BE2C (cell line): ENCODE measurements at regions not wholly inside any gene's neighbourhood (a gene's known extent, or its start where the extent isn't known, plus 50 kb on each side); places are given as distances from the start of the nearest gene placed in this dataset.
"Not testable (repeated sequence)": the region's sequence is repeated elsewhere in the genome, so short reads cannot be mapped to it uniquely, and the experiment has no call there.

Source experiments
- DNase-seq: peaks from one replicate; pipeline ENCODE4 v3.0.0-alpha.2; 2020
- H3K27me3 ChIP-seq: fragments of 250-450 bp; sonication (Bioruptor Pico); 2 replicates; pipeline ENCODE4 v1.5.1; 2020; ENCODE audit warnings: mild to moderate bottlenecking
- H3K36me3 ChIP-seq: fragments of 250-450 bp; sonication (Bioruptor Pico); 2 replicates; pipeline ENCODE4 v1.5.1; 2020; ENCODE audit warnings: mild to moderate bottlenecking
- H3K4me1 ChIP-seq: fragments of 250-450 bp; sonication (Bioruptor Pico); 2 replicates; pipeline ENCODE4 v1.5.1; 2020
- H3K4me3 ChIP-seq: 2 replicates; pipeline ENCODE4 v1.5.1; 2011; ENCODE audit warnings: low read depth, low read length
- H3K9me3 ChIP-seq: fragments of 250-450 bp; sonication (Bioruptor Pico); 2 replicates; pipeline ENCODE4 v1.5.1; 2020
- CTCF ChIP-seq: IDR thresholded peaks from 2 replicates; pipeline ENCODE4 v1.5.1; 2012; ENCODE audit warnings: mild to moderate bottlenecking, low read depth, low read length

- TF ChIP-seq CTCF, result no peak
- Histone ChIP-seq H3K9me3 (no peaks in the 10 kb centered on the region), H3K4me1 (no peaks in the 10 kb centered on the region), H3K4me3 (no peak overlapping the region), H3K36me3 (no peaks in the 10 kb centered on the region), H3K27me3 (no peaks in the 10 kb centered on the region)
- no peak for DNase-seq
Measured at GRCh38 chr3:153785901-153786300, 335.3 kb upstream of the ARHGEF26 start.

GRCh38 chr3:153789380-153789779 lies 331.8 kb upstream of the ARHGEF26 start:
- no peaks in the 10 kb centered on the region for H3K27me3 ChIP-seq
- H3K4me3 ChIP-seq, result no peak overlapping the region
- no peaks in the 10 kb centered on the region for H3K36me3 ChIP-seq
- no peak for DNase-seq
- H3K9me3 ChIP-seq, result no peaks in the 10 kb centered on the region
- no peak for TF ChIP-seq CTCF
- H3K4me1 ChIP-seq, result no peaks in the 10 kb centered on the region

- H3K9me3 ChIP-seq, H3K4me1 ChIP-seq, H3K36me3 ChIP-seq, H3K27me3 ChIP-seq, H3K4me3 ChIP-seq, DNase-seq: not testable (repeated sequence)
Measured at GRCh38 chr3:153797056-153797455, 324.1 kb upstream of the ARHGEF26 start.

GRCh38 chr3:153809097-153809496 lies 312.1 kb upstream of the ARHGEF26 start:
- no peaks in the 10 kb centered on the region for H3K36me3 ChIP-seq
- H3K9me3 ChIP-seq, result no peaks in the 10 kb centered on the region
- H3K4me3 ChIP-seq, result no peak overlapping the region
- H3K4me1 ChIP-seq, result no peaks in the 10 kb centered on the region
- DNase-seq, result no peak
- H3K27me3 ChIP-seq, result no peaks in the 10 kb centered on the region
- TF ChIP-seq CTCF, result no peak

- Histone ChIP-seq H3K4me3 (no peak overlapping the region), H3K9me3 (no peaks in the 10 kb centered on the region), H3K27me3 (no peaks in the 10 kb centered on the region; the same call in 1 of the 2 replicates), H3K4me1 (no peaks in the 10 kb centered on the region), H3K36me3 (no peaks in the 10 kb centered on the region)
- no peak for DNase-seq
- TF ChIP-seq CTCF, result no peak
Measured at GRCh38 chr3:153818338-153818737, 302.9 kb upstream of the ARHGEF26 start.

GRCh38 chr3:153820035-153820434 lies 301.2 kb upstream of the ARHGEF26 start:
- no peak for TF ChIP-seq CTCF
- Histone ChIP-seq H3K4me3 (no peak overlapping the region), H3K27me3 (no peaks in the 10 kb centered on the region; the same call in 1 of the 2 replicates), H3K9me3 (no peaks in the 10 kb centered on the region), H3K36me3 (no peaks in the 10 kb centered on the region), H3K4me1 (no peaks in the 10 kb centered on the region)
- DNase-seq, result no peak

- H3K4me1 ChIP-seq, H3K9me3 ChIP-seq, H3K36me3 ChIP-seq, H3K4me3 ChIP-seq, H3K27me3 ChIP-seq, DNase-seq: not testable (repeated sequence)
Measured at GRCh38 chr3:153828346-153828745, 292.8 kb upstream of the ARHGEF26 start.
